Muscle layer of duodenum (tissue), 2 donors: ENCODE measurements at regions not wholly inside any gene's neighbourhood (a gene's known extent, or its start where the extent isn't known, plus 50 kb on each side); places are given as distances from the start of the nearest gene placed in this dataset.

Experiments used
- H3K27ac ChIP-seq: one replicate; pipeline ENCODE4 v1.7.0; 2013; ENCODE audit warnings: mild to moderate bottlenecking, low read length
- H3K27me3 ChIP-seq: one replicate; pipeline ENCODE4 v1.7.0; 2013; ENCODE audit warnings: low read depth, mild to moderate bottlenecking, control low read depth, low read length
- H3K36me3 ChIP-seq, 2 donors: one replicate each; pipeline ENCODE4 v1.7.0; 2013; ENCODE audit warnings: low read length in 2 of 2, control low read depth in 1 of 2, mild to moderate bottlenecking in 1 of 2; ENCODE audit not compliant: insufficient read depth in 2 of 2, control insufficient read depth in 1 of 2
- H3K4me1 ChIP-seq, 2 donors: one replicate each; pipeline ENCODE4 v1.7.0; 2013; ENCODE audit warnings: low read length in 2 of 2, mild to moderate bottlenecking in 2 of 2, control low read depth in 1 of 2, moderate library complexity in 1 of 2; ENCODE audit not compliant: insufficient read depth in 2 of 2, control insufficient read depth in 1 of 2
- H3K4me3 ChIP-seq, 2 donors: one replicate each; pipeline ENCODE4 v1.7.0; 2013; ENCODE audit warnings: low read length in 2 of 2, low read depth in 1 of 2, mild to moderate bottlenecking in 1 of 2
- H3K9me3 ChIP-seq, 2 donors: one replicate each; pipeline ENCODE4 v1.7.0; 2013; ENCODE audit warnings: low read length in 2 of 2, control low read depth in 1 of 2, mild to moderate bottlenecking in 1 of 2; ENCODE audit not compliant: control insufficient read depth in 1 of 2
- donor health status: healthy.

GRCh38 chr11:19594326-19594725 is 118.3 kb upstream of the NAV2 start:
- H3K27ac ChIP-seq = no peak overlapping the region

GRCh38 chr11:19592842-19593241 is 119.8 kb upstream of the NAV2 start:
- H3K27ac ChIP-seq = no peak overlapping the region
- no peak overlapping the region for H3K4me3 ChIP-seq
- H3K27me3 ChIP-seq = no peaks in the 10 kb centered on the region
- peaks cover 3 to 8% of the 10 kb centered on the region in 2 donors for H3K4me1 ChIP-seq
- H3K9me3 ChIP-seq = no peaks in the 10 kb centered on the region
- peaks cover 0 to 5% of the 10 kb centered on the region in 2 donors for H3K36me3 ChIP-seq

More at GRCh38 chr11:19594326-19594725, 118.3 kb upstream of the NAV2 start:
- H3K4me3 ChIP-seq = no peak overlapping the region
- peaks cover 0 to 5% of the 10 kb centered on the region in 2 donors for H3K36me3 ChIP-seq
- no peaks in the 10 kb centered on the region for H3K9me3 ChIP-seq
- no peaks in the 10 kb centered on the region for H3K27me3 ChIP-seq
- peaks cover 5 to 8% of the 10 kb centered on the region in 2 donors for H3K4me1 ChIP-seq

DNA sequence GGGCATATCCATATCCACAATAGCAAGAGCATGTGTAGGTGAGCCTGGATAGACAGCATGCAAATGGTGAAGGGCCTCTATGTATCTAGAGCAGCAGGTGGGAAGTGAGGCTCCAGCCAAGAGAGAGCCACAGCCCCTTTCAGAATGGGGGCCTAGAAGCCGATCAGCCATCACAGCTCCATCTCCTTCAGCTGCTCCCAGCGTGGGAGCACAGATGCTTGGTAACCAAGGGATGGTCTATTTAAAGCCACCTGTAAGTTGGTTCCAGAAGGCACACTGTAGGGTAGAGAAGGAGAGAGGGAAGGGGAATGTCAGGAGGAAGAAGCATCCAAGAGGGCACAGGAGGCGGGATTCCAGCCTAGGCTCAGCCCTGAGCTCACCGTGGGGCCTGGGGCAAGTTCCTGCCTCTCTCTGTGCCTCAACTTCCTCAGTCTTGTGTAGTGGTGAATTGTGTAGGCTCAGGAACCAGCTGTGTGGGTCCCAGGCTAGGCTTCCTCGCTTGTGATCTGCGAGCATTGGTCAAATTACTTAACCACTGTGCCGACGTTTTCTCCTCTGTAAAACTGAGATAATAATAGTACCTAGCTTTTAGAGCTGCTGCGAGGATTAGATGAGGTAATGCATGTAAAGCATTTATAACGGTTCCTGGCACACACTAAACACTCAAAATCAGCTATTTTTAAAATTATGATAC is 122.9 kb upstream of the NAV2 start:
- H3K36me3 ChIP-seq = no peaks in the 10 kb centered on the region
- no peak overlapping the region for H3K27ac ChIP-seq
- no peaks in the 10 kb centered on the region for H3K9me3 ChIP-seq
- H3K27me3 ChIP-seq = no peaks in the 10 kb centered on the region
- H3K4me1 ChIP-seq = no peaks in the 10 kb centered on the region
- no peak overlapping the region for H3K4me3 ChIP-seq

DNA sequence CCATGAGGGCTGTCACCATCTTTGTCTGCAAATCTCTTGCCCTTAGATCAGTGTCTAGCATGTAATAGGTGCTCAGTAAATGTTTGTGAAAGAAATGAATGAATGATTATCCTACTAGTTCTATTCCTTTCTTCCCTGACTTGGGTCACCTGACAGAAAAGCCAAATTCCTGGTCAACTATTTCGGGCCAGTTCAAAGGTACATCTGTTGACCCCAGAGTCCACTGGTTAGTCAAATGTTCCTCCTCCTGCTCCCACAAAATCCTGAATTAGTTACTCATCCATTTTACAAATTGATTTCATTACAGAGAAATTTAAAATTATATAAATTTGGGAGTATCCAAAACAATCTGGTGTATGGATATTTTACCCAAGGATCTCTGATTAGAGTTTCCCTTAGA is 124.7 kb upstream of the NAV2 start:
- H3K27ac ChIP-seq = no peak overlapping the region
- no peak overlapping the region for H3K4me3 ChIP-seq
- no peaks in the 10 kb centered on the region for H3K36me3 ChIP-seq
- H3K27me3 ChIP-seq = no peaks in the 10 kb centered on the region
- H3K4me1 ChIP-seq = no peaks in the 10 kb centered on the region
- H3K9me3 ChIP-seq = no peaks in the 10 kb centered on the region

- peaks cover 14 to 36% of the 10 kb centered on the region in 2 donors for H3K4me1 ChIP-seq
- no peaks in the 10 kb centered on the region for H3K27me3 ChIP-seq
- no peaks in the 10 kb centered on the region for H3K9me3 ChIP-seq
- H3K27ac ChIP-seq = no peak overlapping the region
- H3K4me3 ChIP-seq = no peak overlapping the region
- H3K36me3 ChIP-seq = no peaks in the 10 kb centered on the region
Observed at GRCh38 chr11:19580646-19581045, 132.0 kb upstream of the NAV2 start.

GRCh38 chr11:19579957-19580356 is 132.7 kb upstream of the NAV2 start:
- Histone ChIP-seq H3K4me1 (peaks cover 14 to 43% of the 10 kb centered on the region in 2 donors), H3K27me3 (no peaks in the 10 kb centered on the region), H3K27ac (no peak overlapping the region), H3K9me3 (no peaks in the 10 kb centered on the region), H3K4me3 (no peak overlapping the region), H3K36me3 (no peaks in the 10 kb centered on the region)

DNA sequence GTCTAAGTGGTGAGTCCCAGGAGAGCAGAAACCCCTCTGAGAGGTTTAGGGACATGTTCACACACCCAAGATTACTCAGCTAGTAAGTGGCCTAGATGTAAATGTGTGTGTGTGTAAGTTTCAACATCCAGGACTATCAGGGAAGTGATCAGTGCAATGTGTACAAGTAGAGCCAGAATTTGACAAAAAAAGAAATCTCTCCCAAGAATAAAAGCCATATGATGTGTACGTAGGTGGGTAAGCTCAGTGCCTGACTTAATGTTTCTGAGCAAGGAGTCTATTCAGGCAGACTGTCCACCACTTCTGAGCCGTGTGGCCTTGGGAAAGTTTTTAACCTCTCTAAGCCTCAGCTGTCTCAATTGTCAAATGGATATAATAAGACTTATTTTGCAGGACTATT is 133.8 kb upstream of the NAV2 start:
- no peaks in the 10 kb centered on the region for H3K36me3 ChIP-seq
- no peaks in the 10 kb centered on the region for H3K9me3 ChIP-seq
- no peaks in the 10 kb centered on the region for H3K27me3 ChIP-seq
- H3K4me1 ChIP-seq = peaks cover 14 to 46% of the 10 kb centered on the region in 2 donors
- H3K4me3 ChIP-seq = no peak overlapping the region
- peak overlapping the region; percentile 21 for H3K27ac ChIP-seq

GRCh38 chr11:19577976-19578619 is 134.5 kb upstream of the NAV2 start:
- Histone ChIP-seq H3K36me3 (no peaks in the 10 kb centered on the region), H3K27me3 (no peaks in the 10 kb centered on the region), H3K9me3 (no peaks in the 10 kb centered on the region), H3K27ac (peak overlapping the region; percentile 21), H3K4me3 (no peak overlapping the region), H3K4me1 (peaks cover 14 to 50% of the 10 kb centered on the region in 2 donors)

DNA sequence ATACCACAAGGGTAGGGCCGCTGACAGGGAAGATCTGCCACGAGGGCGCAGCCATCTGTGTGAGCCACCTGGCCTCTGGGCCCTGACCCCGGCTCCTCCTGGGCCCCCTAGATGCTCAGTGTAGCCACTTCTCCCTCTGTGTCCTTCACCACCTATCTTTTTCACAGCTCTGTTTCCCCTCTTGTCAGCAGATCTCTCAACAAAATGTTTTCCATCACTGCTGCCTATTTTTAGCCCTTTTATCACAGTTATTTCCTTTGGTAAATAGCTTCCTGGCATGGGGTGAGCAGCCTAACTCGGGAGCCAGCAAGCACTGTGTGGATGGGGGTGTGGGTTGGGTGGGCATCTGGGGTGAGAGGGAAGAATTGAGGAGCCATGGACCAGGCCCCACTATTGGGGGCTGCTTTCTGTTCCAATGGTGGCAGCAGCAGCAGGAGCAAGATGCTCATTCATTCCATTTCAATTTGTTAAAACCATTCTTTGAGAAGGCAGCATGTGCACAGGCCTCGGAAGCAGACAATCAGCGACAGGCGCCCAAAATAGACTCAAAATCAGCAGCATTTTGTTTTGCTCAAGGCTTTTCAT is 135.2 kb upstream of the NAV2 start:
- H3K4me1 ChIP-seq = peaks cover 14 to 50% of the 10 kb centered on the region in 2 donors
- no peaks in the 10 kb centered on the region for H3K27me3 ChIP-seq
- H3K9me3 ChIP-seq = no peaks in the 10 kb centered on the region
- H3K36me3 ChIP-seq = no peaks in the 10 kb centered on the region
- peak overlapping the region; percentile 80 for H3K27ac ChIP-seq
- H3K4me3 ChIP-seq = peak overlapping the region in 1 of 2 donors; percentile 20

- H3K36me3 ChIP-seq = no peaks in the 10 kb centered on the region
- peak overlapping the region; percentile 80 for H3K27ac ChIP-seq
Observed at GRCh38 chr11:19576903-19577302, 135.7 kb upstream of the NAV2 start.

GRCh38 chr11:19576054-19576453 is 136.6 kb upstream of the NAV2 start:
- no peak overlapping the region for H3K4me3 ChIP-seq
- H3K36me3 ChIP-seq = no peaks in the 10 kb centered on the region
- no peaks in the 10 kb centered on the region for H3K9me3 ChIP-seq
- H3K27ac ChIP-seq = no peak overlapping the region
- peaks cover 14 to 50% of the 10 kb centered on the region in 2 donors for H3K4me1 ChIP-seq
- H3K27me3 ChIP-seq = no peaks in the 10 kb centered on the region

More at GRCh38 chr11:19576903-19577302, 135.7 kb upstream of the NAV2 start:
- H3K4me3 ChIP-seq = peak overlapping the region in 1 of 2 donors; percentile 20
- H3K9me3 ChIP-seq = no peaks in the 10 kb centered on the region
- H3K4me1 ChIP-seq = peaks cover 14 to 50% of the 10 kb centered on the region in 2 donors
- H3K27me3 ChIP-seq = no peaks in the 10 kb centered on the region
